GM21619 (cell line): ENCODE measurements at regions not wholly inside any gene's neighbourhood (a gene's known extent, or its start where the extent isn't known, plus 50 kb on each side); places are given as distances from the start of the nearest gene placed in this dataset.
"Not testable (repeated sequence)": the region's sequence is repeated elsewhere in the genome, so short reads cannot be mapped to it uniquely, and the experiment has no call there.

Experiments
- ATAC-seq: cut with Tn5 transposase; IDR thresholded peaks from one replicate; pipeline ENCODE4 v1.9.1; 2021; ENCODE audit not compliant: unreplicated experiment

GRCh38 chr16:18157854-18158253 lies 178.7 kb downstream of the NPIPA8 start:
- not testable (repeated sequence) for ATAC-seq

DNA sequence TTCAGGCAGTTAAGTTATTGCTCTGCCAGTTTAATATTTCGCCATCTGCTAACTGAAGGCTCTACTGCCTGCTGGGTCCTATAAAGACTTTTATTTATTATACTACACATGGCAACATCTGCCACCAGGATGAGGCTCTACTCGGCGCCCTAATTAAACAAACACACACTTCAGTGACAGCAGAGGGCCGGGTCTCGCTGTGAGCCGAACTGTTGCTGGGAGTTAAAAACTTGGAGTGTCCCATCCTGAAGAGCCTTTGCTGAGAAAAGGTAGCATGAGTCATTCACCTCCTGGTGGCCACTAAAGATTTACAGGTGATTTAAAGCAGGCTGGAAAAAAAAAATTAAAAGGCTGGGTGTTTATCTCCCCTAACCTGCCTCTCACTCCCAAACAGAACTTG lies 183.7 kb downstream of the NPIPA8 start:
- ATAC-seq = not testable (repeated sequence)

- not testable (repeated sequence) for ATAC-seq
Measured at GRCh38 chr16:18148132-18148531, 188.4 kb downstream of the NPIPA8 start.

DNA sequence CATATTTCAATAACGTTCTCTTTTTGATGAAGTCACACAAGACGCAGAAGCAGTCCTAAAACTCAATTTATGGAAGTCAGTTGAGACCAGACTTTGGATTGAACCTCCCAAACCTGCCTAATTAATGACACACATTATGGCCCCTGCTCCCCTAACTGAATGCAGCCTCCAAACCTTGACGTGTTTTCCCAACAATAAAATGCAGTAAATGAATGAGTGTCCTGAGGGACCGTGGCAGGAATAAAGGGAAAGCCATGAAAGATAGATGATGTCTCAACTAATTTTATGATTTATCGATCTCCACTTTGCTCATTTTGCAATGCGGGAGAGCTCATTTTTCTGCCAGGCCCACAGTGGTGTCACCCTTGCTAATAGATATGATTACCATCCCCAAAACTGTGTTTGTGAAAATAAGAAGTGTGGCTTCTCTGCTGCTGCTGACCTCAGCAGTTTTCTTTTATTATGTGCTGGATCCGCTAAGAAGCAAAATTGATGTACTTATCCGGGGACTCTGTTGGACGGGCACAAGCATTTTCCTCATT lies 189.9 kb downstream of the NPIPA8 start:
- ATAC-seq = not testable (repeated sequence)

DNA sequence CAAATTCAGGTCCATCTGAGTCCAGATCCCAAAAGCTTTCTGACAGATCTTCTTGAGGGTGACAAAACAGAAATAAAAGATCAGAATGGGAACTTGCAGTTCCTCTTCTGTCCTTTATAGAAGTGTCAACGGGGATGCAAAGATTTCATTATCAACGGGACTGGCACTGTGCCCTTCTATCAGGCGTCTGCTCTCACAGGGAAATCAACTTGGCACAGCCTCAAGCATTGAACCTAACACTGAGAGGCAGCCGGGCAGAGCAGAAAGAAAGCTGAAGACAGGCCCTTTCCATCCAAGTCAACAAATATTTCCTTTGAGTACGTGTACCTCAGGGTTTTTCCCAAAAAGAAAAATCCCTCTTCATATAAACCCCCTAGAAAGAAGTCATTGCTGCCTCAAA lies 194.5 kb downstream of the NPIPA8 start:
- not testable (repeated sequence) for ATAC-seq

DNA sequence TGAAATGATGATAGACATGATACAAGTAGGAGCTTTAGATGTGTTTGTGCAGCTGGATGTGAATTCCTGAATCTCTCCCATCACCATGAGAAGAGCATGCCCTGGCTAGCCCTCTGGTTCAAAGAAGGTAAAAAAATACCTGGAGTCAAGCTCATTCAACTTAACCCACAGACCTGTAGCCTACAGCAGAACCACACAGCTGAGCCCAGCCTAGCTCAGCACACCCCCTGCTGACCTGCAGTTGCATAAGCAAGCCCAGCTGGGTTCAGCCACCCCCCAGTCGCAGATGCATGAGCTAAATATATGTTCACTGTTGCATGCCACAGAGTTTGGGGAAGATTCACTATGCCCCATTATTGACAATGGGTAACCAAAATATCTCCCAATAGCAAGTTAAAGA lies 200.2 kb downstream of the NPIPA8 start:
- ATAC-seq = not testable (repeated sequence)

DNA sequence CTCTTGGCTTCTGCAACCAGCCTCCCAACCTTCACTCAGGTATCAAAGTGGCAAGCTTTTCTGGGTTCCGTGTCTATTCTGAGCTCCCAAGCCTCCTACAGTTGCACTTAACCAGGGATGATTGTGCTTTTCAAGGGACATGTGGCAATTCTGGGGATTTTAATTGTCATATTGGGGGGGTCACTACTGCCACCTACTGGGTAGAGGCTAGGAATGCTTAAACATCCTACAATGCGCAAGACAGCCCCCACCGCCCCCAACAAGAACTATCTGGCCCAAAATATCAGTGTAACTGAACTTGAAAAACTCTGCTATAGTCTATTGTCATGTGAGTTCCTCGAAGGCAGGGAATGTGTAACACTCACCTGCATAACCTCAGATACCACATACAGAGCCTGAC lies 201.5 kb downstream of the NPIPA8 start:
- ATAC-seq = not testable (repeated sequence)

- ATAC-seq = not testable (repeated sequence)
Measured at GRCh38 chr16:18131587-18131986, 204.9 kb downstream of the NPIPA8 start.

DNA sequence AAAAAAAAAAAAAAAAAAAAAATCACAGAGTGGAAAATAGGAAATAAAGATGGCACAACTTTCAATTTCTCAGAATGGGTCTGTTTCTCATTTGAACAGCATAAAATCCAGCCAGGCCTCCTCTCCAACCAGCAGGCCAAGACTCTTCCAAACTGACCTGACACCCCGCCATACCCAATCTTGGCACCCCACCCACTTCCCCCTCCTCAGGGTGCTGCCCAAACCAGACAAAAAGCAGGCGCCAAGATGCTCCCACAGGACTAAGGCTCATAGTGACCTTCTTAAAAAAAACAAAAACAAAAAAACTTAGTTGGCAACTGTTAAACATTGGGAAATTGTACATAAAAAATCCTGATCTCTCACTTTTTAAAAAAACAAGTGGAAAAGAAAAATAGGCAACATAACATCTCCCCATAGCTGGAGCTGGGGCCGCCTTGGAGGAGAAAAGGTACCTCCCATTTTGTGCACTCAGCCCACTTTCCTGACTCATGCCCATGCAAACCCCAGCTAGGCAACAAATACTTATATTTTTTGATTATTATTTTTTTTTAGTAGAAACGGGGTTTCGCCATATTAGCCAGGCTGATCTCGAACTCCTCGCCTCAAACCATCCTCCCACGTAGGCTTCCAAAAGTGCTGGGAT lies 205.9 kb downstream of the NPIPA8 start:
- not testable (repeated sequence) for ATAC-seq

DNA sequence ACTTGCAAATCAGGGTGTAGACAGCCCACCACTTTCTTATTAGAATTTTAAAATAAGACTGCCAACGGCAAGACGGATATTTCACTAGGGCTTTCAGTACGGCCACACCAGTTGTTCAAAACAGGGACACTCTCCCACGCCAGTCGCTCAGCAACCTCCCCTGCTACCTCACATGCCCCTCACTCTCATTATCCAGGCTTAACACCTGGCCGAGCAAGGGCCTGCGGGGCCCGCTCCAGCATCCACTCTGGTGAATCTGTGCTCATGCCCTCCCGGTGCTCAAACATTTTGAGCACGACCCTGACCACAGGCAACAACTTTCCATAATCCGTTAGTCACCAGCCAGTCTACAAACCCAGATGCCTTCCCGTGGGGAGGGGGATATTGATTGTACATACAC lies 209.5 kb downstream of the NPIPA8 start:
- ATAC-seq = not testable (repeated sequence)

DNA sequence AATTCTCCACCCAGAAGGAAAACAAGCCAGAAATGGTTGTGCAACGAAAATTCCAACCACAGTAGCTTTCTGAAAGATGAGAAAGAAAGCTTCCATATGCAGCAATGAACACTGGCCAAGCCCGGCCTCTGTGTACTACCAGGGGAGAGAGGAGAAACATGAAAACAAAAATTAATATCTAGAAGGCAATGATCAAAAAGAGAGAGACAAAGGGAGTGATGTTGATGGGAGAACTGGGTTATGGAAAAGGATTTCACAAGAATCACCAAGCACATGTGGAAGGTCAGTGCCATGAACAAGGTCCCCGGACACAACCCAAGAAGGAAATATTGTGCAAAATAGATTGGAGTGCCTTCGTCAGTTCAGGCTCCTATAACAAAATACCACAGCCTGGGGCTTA lies 217.4 kb downstream of the NPIPA8 start:
- ATAC-seq = not testable (repeated sequence)

DNA sequence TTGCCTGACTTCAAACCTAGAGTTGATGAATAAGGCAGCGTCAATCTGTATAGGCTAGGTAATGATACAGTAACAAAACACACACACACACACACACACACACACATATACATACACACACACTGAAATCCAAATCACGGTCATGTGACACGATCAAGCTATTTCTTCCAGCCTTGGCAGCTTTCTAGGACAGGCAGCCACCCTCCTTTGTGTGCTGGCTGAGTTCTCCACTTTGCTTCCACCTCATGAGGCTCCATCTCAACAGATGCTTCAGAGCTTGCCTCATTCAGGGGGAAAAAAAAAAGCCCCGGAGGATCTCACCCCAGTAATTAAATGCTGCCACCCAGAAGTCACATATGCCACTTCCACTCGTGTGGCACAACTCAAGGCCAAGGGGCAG lies 217.9 kb downstream of the NPIPA8 start:
- not testable (repeated sequence) for ATAC-seq

DNA sequence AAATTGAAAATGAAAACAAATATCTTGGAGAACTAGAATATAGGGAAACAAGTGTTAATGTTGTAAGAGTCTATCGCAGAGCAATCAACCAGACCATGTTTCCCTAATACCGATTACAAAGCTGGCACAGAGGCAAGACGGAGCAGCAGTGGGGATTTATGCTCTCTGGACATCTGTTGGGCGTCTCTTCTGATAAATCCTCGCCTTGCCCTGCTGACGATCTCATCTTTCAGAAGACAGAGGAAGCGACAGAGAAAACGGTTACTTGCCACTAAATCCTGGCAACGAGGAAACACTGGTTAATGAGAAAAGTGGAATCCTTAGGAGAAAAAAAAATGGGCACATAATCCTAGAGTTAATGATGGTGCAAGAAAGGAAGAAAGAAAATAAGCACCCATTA lies 218.5 kb downstream of the NPIPA8 start:
- not testable (repeated sequence) for ATAC-seq

- not testable (repeated sequence) for ATAC-seq
Measured at GRCh38 chr16:18104412-18104811, 232.1 kb downstream of the NPIPA8 start.

GRCh38 chr16:18101077-18101476 lies 235.5 kb downstream of the NPIPA8 start:
- ATAC-seq = not testable (repeated sequence)

DNA sequence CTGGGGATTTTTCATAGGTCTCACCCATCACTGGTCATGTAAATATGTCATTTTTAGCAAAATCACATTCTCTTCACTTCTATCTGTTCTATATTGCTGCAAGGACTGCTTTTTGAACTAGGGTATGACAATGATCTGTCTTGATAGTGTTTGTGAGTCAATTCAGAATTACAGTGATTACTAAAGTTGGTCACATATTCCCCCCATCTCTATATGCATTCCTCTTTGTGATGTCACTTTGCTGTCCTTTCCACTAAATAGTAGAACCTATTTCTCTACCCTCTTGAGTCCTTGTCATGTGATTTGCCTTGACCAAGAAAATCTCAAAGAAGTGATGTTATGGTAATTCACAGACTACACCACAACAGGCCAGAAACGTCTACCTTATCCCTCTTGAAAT lies 243.9 kb downstream of the NPIPA8 start:
- not testable (repeated sequence) for ATAC-seq

- ATAC-seq = not testable (repeated sequence)
Measured at GRCh38 chr16:18080658-18081363, 255.7 kb downstream of the NPIPA8 start.

GRCh38 chr16:18077910-18078309 lies 258.6 kb downstream of the NPIPA8 start:
- not testable (repeated sequence) for ATAC-seq

GRCh38 chr16:18072161-18072560 lies 264.4 kb downstream of the NPIPA8 start:
- ATAC-seq = no peak

DNA sequence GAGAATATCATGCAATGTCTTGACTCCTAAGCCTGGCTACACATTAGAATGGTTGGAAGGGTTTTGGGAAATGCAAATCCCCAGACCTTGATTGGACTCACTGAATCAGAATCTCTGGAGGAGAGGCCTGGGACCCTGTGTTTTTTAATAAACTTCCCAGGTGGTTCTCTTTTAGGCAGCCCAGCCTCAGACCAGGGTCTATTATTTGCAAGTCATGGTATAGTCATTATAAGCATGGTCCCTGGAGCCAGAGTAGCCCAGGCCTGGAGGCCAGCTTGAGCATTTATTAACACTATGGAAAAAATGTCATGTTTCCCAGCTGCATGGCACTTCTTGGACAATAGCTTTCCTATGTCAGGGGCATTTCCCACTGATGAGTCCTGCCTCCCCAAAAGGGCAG lies 266.9 kb downstream of the NPIPA8 start:
- ATAC-seq = no peak

GRCh38 chr16:18068477-18068876 lies 268.1 kb downstream of the NPIPA8 start:
- no peak for ATAC-seq

DNA sequence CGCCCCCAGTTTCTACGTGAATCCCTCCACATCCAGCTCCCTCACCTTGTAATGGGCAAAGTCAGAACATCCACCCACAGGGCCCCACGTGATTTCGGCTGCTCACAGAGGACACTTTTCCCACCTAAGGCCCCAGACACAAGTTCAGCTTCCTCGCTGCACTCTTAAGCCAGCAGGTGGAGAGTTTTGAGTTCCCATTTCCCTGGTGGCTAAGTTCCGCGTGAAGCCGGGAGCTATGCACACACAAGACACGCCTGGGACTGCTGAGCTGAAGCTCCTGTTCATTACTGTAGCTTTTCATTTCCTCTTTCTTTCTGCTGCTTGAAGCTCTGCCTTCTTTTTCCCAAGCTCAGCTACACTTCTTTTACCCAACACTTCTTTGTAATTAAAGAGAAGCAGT lies 273.8 kb downstream of the NPIPA8 start:
- ATAC-seq = no peak
